ENCODE measurements at regions not wholly inside any gene's neighbourhood (a gene's known extent, or its start where the extent isn't known, plus 50 kb on each side); places are given as distances from the start of the nearest gene placed in this dataset.

- H3K27ac ChIP-seq: no peak overlapping the region
- H3K27me3 ChIP-seq (replicated peaks): no peaks in the 10 kb centered on the region
- no peaks in the 10 kb centered on the region for H3K36me3 ChIP-seq (replicated peaks)
- H3K4me3 ChIP-seq (ENCODE audit: low read depth, low read length): no peak overlapping the region
- in situ Hi-C loops (cut with HindIII; ENCODE audit: low pct_ligation_motif_present, low sequenced_read_pairs): no loop called here
- no peak for DNase-seq
- no peak for TF ChIP-seq CTCF (IDR thresholded peaks at IDR 0.05; ENCODE audit: low read depth, low read length, missing control alignments)
Observed at GRCh38 chr2:104416339-104417000, 437.4 kb upstream of the POU3F3 start.

DNA sequence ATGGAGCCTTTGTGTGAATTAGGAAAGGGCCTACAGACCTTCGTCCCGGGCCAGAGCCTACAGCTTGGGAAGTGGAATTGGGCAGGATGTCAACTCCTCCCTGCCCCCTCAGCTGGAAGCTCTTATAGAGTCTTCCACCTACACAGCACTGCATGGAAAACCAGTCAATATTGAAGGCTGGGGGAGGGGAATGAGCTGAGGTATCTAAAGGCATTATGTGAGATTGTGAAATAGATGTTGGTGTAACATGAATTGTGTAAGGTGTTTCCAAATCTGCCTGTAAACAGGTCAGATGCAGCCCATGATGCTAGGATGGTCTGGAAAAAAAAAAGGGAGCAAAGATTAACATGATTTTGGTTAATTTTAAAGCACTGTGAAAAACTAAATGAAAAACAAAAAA is 433.5 kb upstream of the POU3F3 start:
- Histone ChIP-seq H3K36me3 (replicated peaks) (no peaks in the 10 kb centered on the region), H3K27ac (no peak overlapping the region)
- in situ Hi-C loops (cut with HindIII; ENCODE audit: low pct_ligation_motif_present, low sequenced_read_pairs): no loop called here

DNA sequence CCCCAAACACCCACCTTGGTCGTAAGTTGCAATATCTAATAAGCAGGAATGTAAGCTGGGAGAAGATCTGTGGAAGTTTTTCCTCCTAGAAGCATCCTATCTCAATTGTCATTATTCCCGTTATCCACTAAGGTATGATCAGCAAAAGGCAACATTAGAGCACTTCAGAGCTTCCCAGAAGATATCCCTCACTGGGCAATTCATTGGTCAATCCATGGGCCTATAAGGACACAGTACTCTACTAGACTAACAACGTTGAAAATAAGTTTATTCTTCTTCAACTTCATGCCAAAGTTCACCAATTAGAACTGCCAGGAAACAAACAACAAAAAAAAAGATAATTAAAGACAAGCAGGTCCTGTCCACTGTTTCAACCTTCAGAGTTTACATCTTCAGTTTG is 433.0 kb upstream of the POU3F3 start:
- no peak overlapping the region for H3K4me3 ChIP-seq (ENCODE audit: low read depth, low read length)
- in situ Hi-C loops (cut with HindIII; ENCODE audit: low pct_ligation_motif_present, low sequenced_read_pairs): no loop called here
- no peak for DNase-seq
- no peak overlapping the region for H3K27ac ChIP-seq
- H3K36me3 ChIP-seq (replicated peaks): no peaks in the 10 kb centered on the region
- no peaks in the 10 kb centered on the region for H3K27me3 ChIP-seq (replicated peaks)
- TF ChIP-seq CTCF (IDR thresholded peaks at IDR 0.05; ENCODE audit: low read depth, low read length, missing control alignments): no peak

More for the DNA sequence above, 433.5 kb upstream of the POU3F3 start:
- no peaks in the 10 kb centered on the region for H3K27me3 ChIP-seq (replicated peaks)
- DNase-seq: no peak
- H3K4me3 ChIP-seq (ENCODE audit: low read depth, low read length): no peak overlapping the region
- TF ChIP-seq CTCF (IDR thresholded peaks at IDR 0.05; ENCODE audit: low read depth, low read length, missing control alignments): no peak

- in situ Hi-C loops (cut with HindIII; ENCODE audit: low pct_ligation_motif_present, low sequenced_read_pairs): no loop called here
- TF ChIP-seq CTCF (IDR thresholded peaks at IDR 0.05; ENCODE audit: low read depth, low read length, missing control alignments): no peak
- Histone ChIP-seq H3K27me3 (replicated peaks) (no peaks in the 10 kb centered on the region), H3K36me3 (replicated peaks) (no peaks in the 10 kb centered on the region), H3K27ac (no peak overlapping the region), H3K4me3 (ENCODE audit: low read depth, low read length) (no peak overlapping the region)
- DNase-seq: no peak
Observed at GRCh38 chr2:104425850-104426595, 427.9 kb upstream of the POU3F3 start.

GRCh38 chr2:104428155-104428554 is 425.8 kb upstream of the POU3F3 start:
- Histone ChIP-seq H3K36me3 (replicated peaks) (no peaks in the 10 kb centered on the region), H3K4me3 (ENCODE audit: low read depth, low read length) (no peak overlapping the region), H3K27me3 (replicated peaks) (no peaks in the 10 kb centered on the region), H3K27ac (no peak overlapping the region)
- DNase-seq: no peak
- TF ChIP-seq CTCF (IDR thresholded peaks at IDR 0.05; ENCODE audit: low read depth, low read length, missing control alignments): no peak
- in situ Hi-C loops (cut with HindIII; ENCODE audit: low pct_ligation_motif_present, low sequenced_read_pairs): no loop called here
